WTC11 (cell line): ENCODE measurements at regions not wholly inside any gene's neighbourhood (a gene's known extent, or its start where the extent isn't known, plus 50 kb on each side); places are given as distances from the start of the nearest gene placed in this dataset.

Source experiments
- FOXJ3 ChIP-seq: sonication (generic); formaldehyde crosslinking; IDR thresholded peaks from 2 replicates; pipeline ENCODE4 v1.9.0; 2021; ENCODE audit warnings: missing genetic modification reagents, mild to moderate bottlenecking, borderline replicate concordance
- FOXP1 ChIP-seq: sonication (generic); formaldehyde crosslinking; IDR thresholded peaks from 2 replicates; pipeline ENCODE4 v1.8.0; 2022; ENCODE audit warnings: missing genetic modification reagents, mild to moderate bottlenecking, moderate library complexity, borderline replicate concordance
- IRF2 ChIP-seq: sonication (generic); formaldehyde crosslinking; IDR thresholded peaks from 2 replicates; pipeline ENCODE4 v1.8.0; 2022; ENCODE audit warnings: low read depth, missing genetic modification reagents, borderline replicate concordance
- JUN ChIP-seq: sonication (generic); formaldehyde crosslinking; IDR thresholded peaks from 2 replicates; pipeline ENCODE4 v1.8.0; 2023; ENCODE audit warnings: mild to moderate bottlenecking, missing genetic modification reagents
- NR2C2 ChIP-seq: sonication (generic); formaldehyde crosslinking; IDR thresholded peaks from 2 replicates; pipeline ENCODE4 v1.8.0; 2022; ENCODE audit warnings: mild to moderate bottlenecking, missing genetic modification reagents
- NR3C1 ChIP-seq: sonication (generic); formaldehyde crosslinking; conservative IDR thresholded peaks from 2 replicates; pipeline ENCODE4 v1.8.1; 2023; ENCODE audit warnings: low read depth, mild to moderate bottlenecking, missing genetic modification reagents
- PREB ChIP-seq: sonication (generic); formaldehyde crosslinking; IDR thresholded peaks from 2 replicates; pipeline ENCODE4 v1.8.1; 2022; ENCODE audit warnings: mild to moderate bottlenecking, missing genetic modification reagents, moderate library complexity, borderline replicate concordance
- USF2 ChIP-seq: sonication (generic); formaldehyde crosslinking; IDR thresholded peaks from 2 replicates; pipeline ENCODE4 v1.8.1; 2023; ENCODE audit warnings: mild to moderate bottlenecking, missing genetic modification reagents, moderate library complexity
- ZNF232 ChIP-seq: sonication (generic); formaldehyde crosslinking; IDR thresholded peaks from 2 replicates; pipeline ENCODE4 v1.8.0; 2022; ENCODE audit warnings: mild to moderate bottlenecking, missing genetic modification reagents
- TF ChIP-seq, protein P1 (sequence below): fragments of 200-600 bp; IDR thresholded peaks from 2 replicates; pipeline ENCODE4 v1.8.0; 2022; ENCODE audit warnings: antibody characterized with exemption
- TF ChIP-seq, protein P2 (sequence below): sonication (generic); formaldehyde crosslinking; IDR thresholded peaks from 2 replicates; pipeline ENCODE4 v1.8.0; 2022; ENCODE audit warnings: mild to moderate bottlenecking, missing genetic modification reagents
- TF ChIP-seq, protein P3 (sequence below): fragments of 250-450 bp; sonication (Bioruptor Pico); IDR thresholded peaks from 2 replicates; pipeline ENCODE4 v1.9.0; 2021; ENCODE audit warnings: mild to moderate bottlenecking, borderline replicate concordance
- TF ChIP-seq, protein P4 (sequence below): sonication (generic); formaldehyde crosslinking; IDR thresholded peaks from 2 replicates; pipeline ENCODE4 v1.8.1; 2022; ENCODE audit warnings: missing genetic modification reagents, borderline replicate concordance
- TF ChIP-seq, protein P5 (sequence below): sonication (generic); formaldehyde crosslinking; IDR thresholded peaks from 2 replicates; pipeline ENCODE4 v1.8.1; 2023; ENCODE audit warnings: mild to moderate bottlenecking, missing genetic modification reagents, moderate library complexity

- TF ChIP-seq, protein P1, sequence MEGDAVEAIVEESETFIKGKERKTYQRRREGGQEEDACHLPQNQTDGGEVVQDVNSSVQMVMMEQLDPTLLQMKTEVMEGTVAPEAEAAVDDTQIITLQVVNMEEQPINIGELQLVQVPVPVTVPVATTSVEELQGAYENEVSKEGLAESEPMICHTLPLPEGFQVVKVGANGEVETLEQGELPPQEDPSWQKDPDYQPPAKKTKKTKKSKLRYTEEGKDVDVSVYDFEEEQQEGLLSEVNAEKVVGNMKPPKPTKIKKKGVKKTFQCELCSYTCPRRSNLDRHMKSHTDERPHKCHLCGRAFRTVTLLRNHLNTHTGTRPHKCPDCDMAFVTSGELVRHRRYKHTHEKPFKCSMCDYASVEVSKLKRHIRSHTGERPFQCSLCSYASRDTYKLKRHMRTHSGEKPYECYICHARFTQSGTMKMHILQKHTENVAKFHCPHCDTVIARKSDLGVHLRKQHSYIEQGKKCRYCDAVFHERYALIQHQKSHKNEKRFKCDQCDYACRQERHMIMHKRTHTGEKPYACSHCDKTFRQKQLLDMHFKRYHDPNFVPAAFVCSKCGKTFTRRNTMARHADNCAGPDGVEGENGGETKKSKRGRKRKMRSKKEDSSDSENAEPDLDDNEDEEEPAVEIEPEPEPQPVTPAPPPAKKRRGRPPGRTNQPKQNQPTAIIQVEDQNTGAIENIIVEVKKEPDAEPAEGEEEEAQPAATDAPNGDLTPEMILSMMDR, result no peak
- TF ChIP-seq NR3C1 (no peak), FOXJ3 (CRISPR knock-in tag) (no peak), PREB (no peak), JUN (CRISPR knock-in tag) (no peak), FOXP1 (CRISPR knock-in tag) (no peak), IRF2 (no peak), ZNF232 (CRISPR knock-in tag) (no peak), USF2 (no peak), NR2C2 (CRISPR knock-in tag) (no peak)
- TF ChIP-seq, protein P2, sequence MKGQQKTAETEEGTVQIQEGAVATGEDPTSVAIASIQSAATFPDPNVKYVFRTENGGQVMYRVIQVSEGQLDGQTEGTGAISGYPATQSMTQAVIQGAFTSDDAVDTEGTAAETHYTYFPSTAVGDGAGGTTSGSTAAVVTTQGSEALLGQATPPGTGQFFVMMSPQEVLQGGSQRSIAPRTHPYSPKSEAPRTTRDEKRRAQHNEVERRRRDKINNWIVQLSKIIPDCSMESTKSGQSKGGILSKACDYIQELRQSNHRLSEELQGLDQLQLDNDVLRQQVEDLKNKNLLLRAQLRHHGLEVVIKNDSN (CRISPR knock-in tag), result no peak
- TF ChIP-seq, protein P3, sequence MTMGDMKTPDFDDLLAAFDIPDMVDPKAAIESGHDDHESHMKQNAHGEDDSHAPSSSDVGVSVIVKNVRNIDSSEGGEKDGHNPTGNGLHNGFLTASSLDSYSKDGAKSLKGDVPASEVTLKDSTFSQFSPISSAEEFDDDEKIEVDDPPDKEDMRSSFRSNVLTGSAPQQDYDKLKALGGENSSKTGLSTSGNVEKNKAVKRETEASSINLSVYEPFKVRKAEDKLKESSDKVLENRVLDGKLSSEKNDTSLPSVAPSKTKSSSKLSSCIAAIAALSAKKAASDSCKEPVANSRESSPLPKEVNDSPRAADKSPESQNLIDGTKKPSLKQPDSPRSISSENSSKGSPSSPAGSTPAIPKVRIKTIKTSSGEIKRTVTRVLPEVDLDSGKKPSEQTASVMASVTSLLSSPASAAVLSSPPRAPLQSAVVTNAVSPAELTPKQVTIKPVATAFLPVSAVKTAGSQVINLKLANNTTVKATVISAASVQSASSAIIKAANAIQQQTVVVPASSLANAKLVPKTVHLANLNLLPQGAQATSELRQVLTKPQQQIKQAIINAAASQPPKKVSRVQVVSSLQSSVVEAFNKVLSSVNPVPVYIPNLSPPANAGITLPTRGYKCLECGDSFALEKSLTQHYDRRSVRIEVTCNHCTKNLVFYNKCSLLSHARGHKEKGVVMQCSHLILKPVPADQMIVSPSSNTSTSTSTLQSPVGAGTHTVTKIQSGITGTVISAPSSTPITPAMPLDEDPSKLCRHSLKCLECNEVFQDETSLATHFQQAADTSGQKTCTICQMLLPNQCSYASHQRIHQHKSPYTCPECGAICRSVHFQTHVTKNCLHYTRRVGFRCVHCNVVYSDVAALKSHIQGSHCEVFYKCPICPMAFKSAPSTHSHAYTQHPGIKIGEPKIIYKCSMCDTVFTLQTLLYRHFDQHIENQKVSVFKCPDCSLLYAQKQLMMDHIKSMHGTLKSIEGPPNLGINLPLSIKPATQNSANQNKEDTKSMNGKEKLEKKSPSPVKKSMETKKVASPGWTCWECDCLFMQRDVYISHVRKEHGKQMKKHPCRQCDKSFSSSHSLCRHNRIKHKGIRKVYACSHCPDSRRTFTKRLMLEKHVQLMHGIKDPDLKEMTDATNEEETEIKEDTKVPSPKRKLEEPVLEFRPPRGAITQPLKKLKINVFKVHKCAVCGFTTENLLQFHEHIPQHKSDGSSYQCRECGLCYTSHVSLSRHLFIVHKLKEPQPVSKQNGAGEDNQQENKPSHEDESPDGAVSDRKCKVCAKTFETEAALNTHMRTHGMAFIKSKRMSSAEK (CRISPR knock-in tag), result no peak
- TF ChIP-seq, protein P4, sequence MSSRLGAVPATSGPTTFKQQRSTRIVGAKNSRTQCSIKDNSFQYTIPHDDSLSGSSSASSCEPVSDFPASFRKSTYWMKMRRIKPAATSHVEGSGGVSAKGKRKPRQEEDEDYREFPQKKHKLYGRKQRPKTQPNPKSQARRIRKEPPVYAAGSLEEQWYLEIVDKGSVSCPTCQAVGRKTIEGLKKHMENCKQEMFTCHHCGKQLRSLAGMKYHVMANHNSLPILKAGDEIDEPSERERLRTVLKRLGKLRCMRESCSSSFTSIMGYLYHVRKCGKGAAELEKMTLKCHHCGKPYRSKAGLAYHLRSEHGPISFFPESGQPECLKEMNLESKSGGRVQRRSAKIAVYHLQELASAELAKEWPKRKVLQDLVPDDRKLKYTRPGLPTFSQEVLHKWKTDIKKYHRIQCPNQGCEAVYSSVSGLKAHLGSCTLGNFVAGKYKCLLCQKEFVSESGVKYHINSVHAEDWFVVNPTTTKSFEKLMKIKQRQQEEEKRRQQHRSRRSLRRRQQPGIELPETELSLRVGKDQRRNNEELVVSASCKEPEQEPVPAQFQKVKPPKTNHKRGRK, result no peak
- TF ChIP-seq, protein P5, sequence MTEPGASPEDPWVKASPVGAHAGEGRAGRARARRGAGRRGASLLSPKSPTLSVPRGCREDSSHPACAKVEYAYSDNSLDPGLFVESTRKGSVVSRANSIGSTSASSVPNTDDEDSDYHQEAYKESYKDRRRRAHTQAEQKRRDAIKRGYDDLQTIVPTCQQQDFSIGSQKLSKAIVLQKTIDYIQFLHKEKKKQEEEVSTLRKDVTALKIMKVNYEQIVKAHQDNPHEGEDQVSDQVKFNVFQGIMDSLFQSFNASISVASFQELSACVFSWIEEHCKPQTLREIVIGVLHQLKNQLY (CRISPR knock-in tag), result no peak
These were observed 200.9 kb upstream of the TRPM3 start for GRCh38 chr9:71322311-71322710.
